ENCODE measurements at regions not wholly inside any gene's neighbourhood (a gene's known extent, or its start where the extent isn't known, plus 50 kb on each side); places are given as distances from the start of the nearest gene placed in this dataset.

- TF ChIP-seq CREB5 (CRISPR knock-in tag; IDR thresholded peaks at IDR 0.05; ENCODE audit: low read depth): no peak
- no peak for TF ChIP-seq OSR1 (CRISPR knock-in tag; IDR thresholded peaks at IDR 0.05)
- no peak for TF ChIP-seq ARNTL (CRISPR knock-in tag; IDR thresholded peaks at IDR 0.05; ENCODE audit: borderline replicate concordance, low read depth)
- no peak for TF ChIP-seq ISL1 (CRISPR knock-in tag; IDR thresholded peaks at IDR 0.05)
Measured at GRCh38 chr11:11211186-11211585, 141.9 kb downstream of the CSNK2A3 start (continued).

GRCh38 chr11:11210446-11210845, 142.6 kb downstream of the CSNK2A3 start:
- TF ChIP-seq ARNTL (CRISPR knock-in tag; IDR thresholded peaks at IDR 0.05; ENCODE audit: borderline replicate concordance, low read depth) (no peak), PATZ1 (CRISPR knock-in tag; IDR thresholded peaks at IDR 0.05; ENCODE audit: borderline replicate concordance) (no peak), OSR1 (CRISPR knock-in tag; IDR thresholded peaks at IDR 0.05) (no peak), ZC3H10 (CRISPR knock-in tag; IDR thresholded peaks at IDR 0.05) (no peak), TSHZ2 (CRISPR knock-in tag; IDR thresholded peaks at IDR 0.05) (no peak), CSDC2 (CRISPR knock-in tag; IDR thresholded peaks at IDR 0.05) (no peak), ISL1 (CRISPR knock-in tag; IDR thresholded peaks at IDR 0.05) (no peak), BACH2 (CRISPR knock-in tag; IDR thresholded peaks at IDR 0.05; ENCODE audit: borderline replicate concordance) (no peak), ZNF565 (CRISPR knock-in tag; conservative IDR thresholded peaks at IDR 0.05; ENCODE audit: low read depth) (no peak), TOX (CRISPR knock-in tag; IDR thresholded peaks at IDR 0.05; ENCODE audit: borderline replicate concordance) (no peak), POU6F1 (CRISPR knock-in tag; IDR thresholded peaks at IDR 0.05; ENCODE audit: borderline replicate concordance, low read depth) (no peak), ESRRG (CRISPR knock-in tag; IDR thresholded peaks at IDR 0.05) (no peak), RARB (CRISPR knock-in tag; IDR thresholded peaks at IDR 0.05) (no peak), CREB5 (CRISPR knock-in tag; IDR thresholded peaks at IDR 0.05; ENCODE audit: low read depth) (no peak), PPARA (CRISPR knock-in tag; IDR thresholded peaks at IDR 0.05; ENCODE audit: borderline replicate concordance) (no peak), GLIS3 (CRISPR knock-in tag; IDR thresholded peaks at IDR 0.05) (no peak)
- ATAC-seq: no peak

GRCh38 chr11:11209967-11210366, 143.1 kb downstream of the CSNK2A3 start:
- TF ChIP-seq ZNF565 (CRISPR knock-in tag; conservative IDR thresholded peaks at IDR 0.05; ENCODE audit: low read depth): no peak
- no peak for TF ChIP-seq RARB (CRISPR knock-in tag; IDR thresholded peaks at IDR 0.05)
- no peak for TF ChIP-seq ISL1 (CRISPR knock-in tag; IDR thresholded peaks at IDR 0.05)
- no peak for TF ChIP-seq ARNTL (CRISPR knock-in tag; IDR thresholded peaks at IDR 0.05; ENCODE audit: borderline replicate concordance, low read depth)
- no peak for TF ChIP-seq ZNF70 (CRISPR knock-in tag; IDR thresholded peaks at IDR 0.05)
- TF ChIP-seq GLIS3 (CRISPR knock-in tag; IDR thresholded peaks at IDR 0.05): no peak
- TF ChIP-seq CREB5 (CRISPR knock-in tag; IDR thresholded peaks at IDR 0.05; ENCODE audit: low read depth): no peak
- no peak for TF ChIP-seq TOX (CRISPR knock-in tag; IDR thresholded peaks at IDR 0.05; ENCODE audit: borderline replicate concordance)
- no peak for TF ChIP-seq ZFP3 (CRISPR knock-in tag; IDR thresholded peaks at IDR 0.05)
- ATAC-seq: no peak

All from SK-N-SH treated with all-trans-retinoic acid at 6 μM for 48 hours (cell line).